ENCODE measurements at regions not wholly inside any gene's neighbourhood (a gene's known extent, or its start where the extent isn't known, plus 50 kb on each side); places are given as distances from the start of the nearest gene placed in this dataset.

- no peak for TF ChIP-seq BCLAF1 (IDR thresholded peaks at IDR 0.05)
- TF ChIP-seq ERF (CRISPR knock-in tag; IDR thresholded peaks at IDR 0.05): no peak
- TF ChIP-seq KDM3A (CRISPR knock-in tag; IDR thresholded peaks at IDR 0.05; ENCODE audit: low read depth): no peak
These were observed 2373.8 kb upstream of the ACO1 start (continued) for GRCh38 chr9:30010691-30011090.

DNA sequence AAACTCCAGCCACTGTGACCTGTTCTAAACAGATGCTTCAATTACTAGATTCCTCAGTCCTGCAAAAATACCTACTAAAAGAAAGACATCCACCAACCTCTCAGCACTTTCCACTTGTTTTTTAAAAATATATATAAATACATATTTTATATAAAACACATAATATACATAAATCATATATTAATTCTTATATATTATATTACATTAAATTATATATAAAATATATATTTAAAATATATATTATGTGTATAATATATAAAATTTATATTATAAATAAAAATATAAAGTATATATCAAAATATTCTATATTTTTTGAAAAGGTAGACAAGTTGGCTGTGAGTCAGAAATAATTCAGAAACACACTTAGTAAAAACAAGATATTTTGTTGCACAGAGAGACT lies 2371.8 kb upstream of the ACO1 start:
- intact Hi-C loops (cut with micrococcal nuclease; ENCODE audit: unreplicated experiment): no loop called here
- no peaks in the 10 kb centered on the region for H4K20me1 ChIP-seq (ENCODE audit: insufficient read depth, low read length)
- TF ChIP-seq ZNF770 (CRISPR knock-in tag; IDR thresholded peaks at IDR 0.05) (no peak), ZNF619 (CRISPR knock-in tag; IDR thresholded peaks at IDR 0.05) (no peak), NFIB (CRISPR knock-in tag; IDR thresholded peaks at IDR 0.05; ENCODE audit: borderline replicate concordance) (no peak), GATAD2A (CRISPR knock-in tag; IDR thresholded peaks at IDR 0.05) (no peak), ELF1 (CRISPR knock-in tag; IDR thresholded peaks at IDR 0.05) (no peak), ZNF879 (CRISPR knock-in tag; IDR thresholded peaks at IDR 0.05) (no peak), NPAS2 (CRISPR knock-in tag; IDR thresholded peaks at IDR 0.05; ENCODE audit: borderline replicate concordance) (no peak), ZBTB21 (CRISPR knock-in tag; IDR thresholded peaks at IDR 0.05) (no peak), TRAFD1 (CRISPR knock-in tag; IDR thresholded peaks at IDR 0.05; ENCODE audit: borderline replicate concordance) (no peak), ZNF552 (CRISPR knock-in tag; IDR thresholded peaks at IDR 0.05; ENCODE audit: borderline replicate concordance) (no peak), ZNF570 (CRISPR knock-in tag; IDR thresholded peaks at IDR 0.05; ENCODE audit: borderline replicate concordance) (no peak), ZNF740 (CRISPR knock-in tag; IDR thresholded peaks at IDR 0.05) (no peak), ZSCAN21 (CRISPR knock-in tag; IDR thresholded peaks at IDR 0.05; ENCODE audit: borderline replicate concordance) (no peak)
- TF ChIP-seq, protein P1, sequence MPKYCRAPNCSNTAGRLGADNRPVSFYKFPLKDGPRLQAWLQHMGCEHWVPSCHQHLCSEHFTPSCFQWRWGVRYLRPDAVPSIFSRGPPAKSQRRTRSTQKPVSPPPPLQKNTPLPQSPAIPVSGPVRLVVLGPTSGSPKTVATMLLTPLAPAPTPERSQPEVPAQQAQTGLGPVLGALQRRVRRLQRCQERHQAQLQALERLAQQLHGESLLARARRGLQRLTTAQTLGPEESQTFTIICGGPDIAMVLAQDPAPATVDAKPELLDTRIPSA (CRISPR knock-in tag; IDR thresholded peaks at IDR 0.05; ENCODE audit: borderline replicate concordance): no peak

More for the DNA sequence above, 2371.8 kb upstream of the ACO1 start:
- ChIA-PET CTCF (ENCODE audit: low intra/inter-chr PET ratio, low total read pairs) (no interaction called here), POLR2A (no interaction called here)
- BruUV-seq (replicated peaks): no TSS peak
- DNase-seq (ENCODE audit: low spot score) (no peak), ATAC-seq (no peak), FAIRE-seq (no peak)
- H3K9me3 ChIP-seq (ENCODE audit: low read length): no peaks in the 10 kb centered on the region
- H3K4me2 ChIP-seq (ENCODE audit: low read depth, low read length): no peak overlapping the region
- no peak overlapping the region for H3K27ac ChIP-seq (ENCODE audit: extremely low read length, insufficient read depth, low read length)
- H3K4me3 ChIP-seq (replicated peaks in 1 of 3; ENCODE audit: insufficient read depth in 1 of 3, low read depth in 2 of 3, low read length in 3 of 3): no peak overlapping the region
- no peaks in the 10 kb centered on the region for H3K4me1 ChIP-seq (ENCODE audit: insufficient read depth, low read length)
- no peaks in the 10 kb centered on the region for H3K27me3 ChIP-seq (ENCODE audit: control insufficient read depth in 1 of 2, insufficient read depth in 2 of 2, low read length in 2 of 2)
- H3K9ac ChIP-seq (ENCODE audit: insufficient read depth, low read depth, low read length): no peak overlapping the region
- H3K79me2 ChIP-seq (ENCODE audit: insufficient read depth, low read length): no peaks in the 10 kb centered on the region
- no peak overlapping the region for H2AFZ ChIP-seq (ENCODE audit: low read length)
- no peaks in the 10 kb centered on the region for H3K36me3 ChIP-seq (replicated peaks in 1 of 2; ENCODE audit: control insufficient read depth in 1 of 2, insufficient read depth in 2 of 2, low read length in 2 of 2)
- in situ Hi-C loops (cut with HindIII; ENCODE audit: extremely low pct_ligation_motif_present, low pct_unique_long_range_greater_than_20kb): no loop called here
